Heart right ventricle (tissue), 16 donors: ENCODE measurements at regions not wholly inside any gene's neighbourhood (a gene's known extent, or its start where the extent isn't known, plus 50 kb on each side); places are given as distances from the start of the nearest gene placed in this dataset.

Experiments used
- ATAC-seq, 8 donors: fragments of 200-7000 bp; cut with Tn5 transposase; one replicate each; pipeline ENCODE4 v1.9.1; 2020; ENCODE audit warnings: mild to moderate bottlenecking in 8 of 8, moderate library complexity in 8 of 8, moderate number of reproducible peaks in 1 of 8
- DNase-seq, 2 donors: peaks; one replicate each; pipeline ENCODE4 v3.0.0-alpha.2; 2020
- H3K27ac ChIP-seq, 10 donors: fragments of 200-600 bp; sonication (generic) in 2 of 10; one replicate each; pipeline versions ENCODE4 v1.5.0 to v1.8.0; 2020 to 2022; ENCODE audit warnings: mild to moderate bottlenecking in 3 of 10
- H3K27me3 ChIP-seq, 7 donors: fragments of 200-600 bp; one replicate each; pipeline ENCODE4 v1.8.0; 2021 to 2022; ENCODE audit warnings: mild to moderate bottlenecking in 2 of 7
- H3K36me3 ChIP-seq, 9 donors: fragments of 200-600 bp; sonication (generic) in 1 of 9; one replicate each; pipeline versions ENCODE4 v1.5.0 to v1.8.0; 2020 to 2022; ENCODE audit warnings: mild to moderate bottlenecking in 2 of 9
- H3K4me1 ChIP-seq, 9 donors: fragments of 200-600 bp; sonication (generic) in 1 of 9; one replicate each; pipeline versions ENCODE4 v1.5.0 to v1.8.0; 2020 to 2022; ENCODE audit warnings: mild to moderate bottlenecking in 4 of 9
- H3K4me3 ChIP-seq, 10 donors: fragments of 200-600 bp; sonication (generic) in 2 of 10; one replicate each; pipeline versions ENCODE4 v1.5.0 to v1.8.0; 2020 to 2022; ENCODE audit warnings: mild to moderate bottlenecking in 7 of 10, moderate library complexity in 2 of 10
- H3K9me3 ChIP-seq, 11 donors: fragments of 200-600 bp in 10 of 11; sonication (generic) in 2 of 11; one replicate each; pipeline versions ENCODE4 v1.5.0 to v1.8.0; 2013 to 2022; ENCODE audit warnings: mild to moderate bottlenecking in 2 of 11, control low read depth in 1 of 11, moderate library complexity in 1 of 11
- WGBS, 2 donors: extraction: QIAGEN DNeasy Blood & Tissue Kit; methylation state at CpG; one replicate each; pipeline ENCODE4 v1.1.7; 2013; ENCODE audit warnings: inconsistent platforms in 1 of 2; 5-methylcytosine and 5-hydroxymethylcytosine counted together
- intact Hi-C, 10 donors: fragments of 100-400 bp; cut with DNase I; formaldehyde crosslinking; loops; one replicate each; pipeline versions ENCODE4 v1.11.1 to v1.14.2; 2022
- TF ChIP-seq, protein P1 (sequence below), 9 donors: fragments of 200-600 bp; sonication (generic) in 2 of 9; IDR thresholded peaks; one replicate each; pipeline versions ENCODE4 v1.5.0 to v1.8.0; 2021 to 2022; ENCODE audit warnings: antibody characterized with exemption in 9 of 9, mild to moderate bottlenecking in 5 of 9, moderate library complexity in 1 of 9
- donor health status: Arrhythmogenic right ventricular cardiomyopathy.
- donor health status: ischemic (EF 13 %, LVEDD 7.1; RV severe dilation, severe dysfunction).
- donor health status: healthy with polysubstance abuse.
- donor health status: DM: no; HTN: yes; CAD: no.
- donor health status: DM: no; HTN: no; CAD: no.
- donor health status: ischemic (EF 25% LVEDD 6.9; RV normal size, moderate dysfunction).
- donor health status: ischemic (EF 25% LVEDD 5.7; RV mildly dilated, moderate dysfunction).
- donor health status: healthy.
- donor health status: DM: yes; HTN: yes; CAD: no.
- donor health status: Ischemic cardiomyopathy.
- donor health status: ischemic (EF 35%, LVEDD 5.7; RV mildly dilated, moderate dysfunction).
- donor health status: nonischemic (EF 11% LVEDD 7.7; RV severe dilation, severe dysfunction).
- donor health status: DM: yes; HTN: yes; CAD: no.
- donor health status: PGD.
- donor health status: ischemic (EF 29% LVEDD 5.4; RV normal size, mild dysfunction).
- donor health status: nonischemic (EF 23%, LVEDD 6.1; RV moderate dilation, normal function).

DNA sequence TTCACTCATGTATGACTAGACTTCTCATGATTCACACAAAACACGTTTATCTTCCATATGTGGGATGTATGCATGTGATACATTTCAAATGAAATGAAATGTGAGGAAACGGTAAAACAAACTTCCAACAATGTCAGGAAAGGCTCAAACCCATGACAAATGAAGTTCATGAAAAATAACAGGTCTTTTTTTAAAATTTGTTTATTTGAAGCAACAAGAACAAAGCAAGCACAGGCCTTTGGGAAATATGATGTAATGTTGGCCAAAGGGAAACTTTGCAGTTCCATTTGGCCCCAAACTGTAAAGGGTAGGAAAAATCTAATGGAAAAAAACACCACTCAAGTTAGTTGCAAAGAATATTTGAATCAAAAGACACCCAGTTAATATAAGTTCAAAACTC, 463.8 kb upstream of the ARGLU1 start:
- Histone ChIP-seq H3K4me1 (no peaks in the 10 kb centered on the region), H3K9me3 (no peaks in the 10 kb centered on the region), H3K27ac (no peak overlapping the region), H3K27me3 (no peaks in the 10 kb centered on the region), H3K4me3 (no peak overlapping the region), H3K36me3 (no peaks in the 10 kb centered on the region)
- intact Hi-C loops: no loop called here
- DNase-seq (no peak), ATAC-seq (no peak)
- TF ChIP-seq, protein P1, sequence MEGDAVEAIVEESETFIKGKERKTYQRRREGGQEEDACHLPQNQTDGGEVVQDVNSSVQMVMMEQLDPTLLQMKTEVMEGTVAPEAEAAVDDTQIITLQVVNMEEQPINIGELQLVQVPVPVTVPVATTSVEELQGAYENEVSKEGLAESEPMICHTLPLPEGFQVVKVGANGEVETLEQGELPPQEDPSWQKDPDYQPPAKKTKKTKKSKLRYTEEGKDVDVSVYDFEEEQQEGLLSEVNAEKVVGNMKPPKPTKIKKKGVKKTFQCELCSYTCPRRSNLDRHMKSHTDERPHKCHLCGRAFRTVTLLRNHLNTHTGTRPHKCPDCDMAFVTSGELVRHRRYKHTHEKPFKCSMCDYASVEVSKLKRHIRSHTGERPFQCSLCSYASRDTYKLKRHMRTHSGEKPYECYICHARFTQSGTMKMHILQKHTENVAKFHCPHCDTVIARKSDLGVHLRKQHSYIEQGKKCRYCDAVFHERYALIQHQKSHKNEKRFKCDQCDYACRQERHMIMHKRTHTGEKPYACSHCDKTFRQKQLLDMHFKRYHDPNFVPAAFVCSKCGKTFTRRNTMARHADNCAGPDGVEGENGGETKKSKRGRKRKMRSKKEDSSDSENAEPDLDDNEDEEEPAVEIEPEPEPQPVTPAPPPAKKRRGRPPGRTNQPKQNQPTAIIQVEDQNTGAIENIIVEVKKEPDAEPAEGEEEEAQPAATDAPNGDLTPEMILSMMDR (IDR thresholded peaks at IDR 0.05): no peak
- WGBS, 2 donors: 65 to 69% methylated on average over 2 of the region's 2 CpGs

DNA sequence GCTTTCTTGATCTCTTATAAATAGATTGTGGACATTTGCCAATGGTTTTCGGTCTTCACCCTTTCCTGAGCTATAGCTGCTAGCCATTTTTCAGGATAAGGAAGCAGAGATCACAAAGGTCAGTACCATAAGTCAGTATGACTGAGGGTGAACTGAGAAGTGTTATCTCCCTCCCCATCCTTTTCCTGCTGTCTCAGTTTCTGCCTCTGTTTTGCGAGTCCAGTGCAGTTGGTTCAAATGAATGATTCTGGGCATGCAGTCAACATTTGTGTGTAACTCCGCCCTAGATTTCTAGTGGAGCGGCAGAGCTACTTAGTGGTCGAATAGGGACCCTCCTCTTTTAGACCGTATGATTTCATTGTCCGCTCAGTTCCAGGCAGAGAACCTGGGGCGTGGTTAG, 460.8 kb upstream of the ARGLU1 start:
- Histone ChIP-seq H3K4me3 (no peak overlapping the region), H3K36me3 (no peaks in the 10 kb centered on the region), H3K4me1 (peaks cover 0 to 9% (median 0%) of the 10 kb centered on the region in 9 donors), H3K27me3 (no peaks in the 10 kb centered on the region), H3K9me3 (peaks cover 0 to 8% (median 0%) of the 10 kb centered on the region in 11 donors), H3K27ac (no peak overlapping the region)
- TF ChIP-seq, protein P1 (IDR thresholded peaks at IDR 0.05): no peak
- intact Hi-C loops: no loop called here
- no peak for ATAC-seq
- no peak for DNase-seq
- WGBS, 2 donors: 72 to 81% methylated on average over 8 of the region's 8 CpGs

DNA sequence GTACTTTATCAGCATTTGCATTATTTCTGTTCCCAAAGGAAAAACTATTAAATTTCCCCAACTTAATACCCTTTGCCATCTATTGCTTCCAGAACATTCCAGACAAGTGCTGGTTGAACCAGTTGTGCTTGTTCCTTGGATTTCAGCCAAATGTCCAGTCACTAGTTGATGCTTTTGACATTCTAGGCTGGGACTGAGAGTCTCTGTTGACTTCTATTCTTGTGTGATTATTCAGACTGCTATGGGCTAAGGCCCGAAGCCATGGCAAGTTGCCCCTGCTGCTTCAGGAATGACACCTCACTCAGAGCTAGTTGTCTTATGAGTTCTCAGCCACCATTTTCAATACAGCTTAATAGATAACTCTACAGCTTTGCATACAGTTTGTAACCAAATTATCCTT, 458.1 kb upstream of the ARGLU1 start:
- ATAC-seq (peak; percentile 38 to 90 (median 76)), DNase-seq (peak; percentile 30 to 66)
- H3K4me3 ChIP-seq: no peak overlapping the region
- no peaks in the 10 kb centered on the region for H3K27me3 ChIP-seq
- TF ChIP-seq, protein P1 (IDR thresholded peaks at IDR 0.05): no peak
- H3K4me1 ChIP-seq: peaks cover 0 to 9% (median 0%) of the 10 kb centered on the region in 9 donors
- WGBS, 2 donors: 19 to 29% methylated on average over 1 of the region's 1 CpG
- intact Hi-C loops: no loop called here
- peaks cover 0 to 8% (median 0%) of the 10 kb centered on the region in 11 donors for H3K9me3 ChIP-seq
- H3K27ac ChIP-seq: peak overlapping the region in 2 of 10 donors; percentile 2 to 23
- H3K36me3 ChIP-seq: no peaks in the 10 kb centered on the region

DNA sequence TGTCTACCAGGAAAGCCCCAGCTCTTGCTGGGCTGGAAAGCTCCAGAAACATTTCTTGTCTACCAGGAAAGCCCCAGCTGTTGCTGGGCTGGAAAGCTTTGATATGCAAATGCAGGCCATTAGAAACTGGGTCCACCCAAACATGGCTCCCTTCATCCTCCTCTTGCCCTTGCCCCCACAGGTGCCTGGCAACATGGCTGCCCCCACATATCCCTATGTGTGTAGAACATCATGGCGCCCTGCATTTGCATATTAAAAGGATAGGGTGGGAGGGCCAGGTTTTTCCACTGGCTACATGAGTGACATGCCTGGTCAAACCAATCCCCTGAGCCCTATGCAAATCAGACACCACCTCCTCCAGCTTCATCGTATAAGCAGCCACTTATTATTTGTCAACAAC, 455.4 kb upstream of the ARGLU1 start:
- Histone ChIP-seq H3K36me3 (no peaks in the 10 kb centered on the region), H3K4me1 (peaks cover 0 to 9% (median 0%) of the 10 kb centered on the region in 9 donors), H3K27me3 (no peaks in the 10 kb centered on the region), H3K9me3 (peaks cover 0 to 8% (median 0%) of the 10 kb centered on the region in 11 donors), H3K4me3 (no peak overlapping the region), H3K27ac (no peak overlapping the region)
- intact Hi-C loops: no loop called here
- 92 to 96% methylated on average over 2 of the region's 2 CpGs for WGBS, 2 donors
- TF ChIP-seq, protein P1 (IDR thresholded peaks at IDR 0.05): no peak
- DNase-seq: no peak
- no peak for ATAC-seq
